ENCODE measurements at regions not wholly inside any gene's neighbourhood (a gene's known extent, or its start where the extent isn't known, plus 50 kb on each side); places are given as distances from the start of the nearest gene placed in this dataset.

GRCh38 chr19:30895946-30896345 is 453.3 kb downstream of the TSHZ3 start:
- TF ChIP-seq, protein P1, sequence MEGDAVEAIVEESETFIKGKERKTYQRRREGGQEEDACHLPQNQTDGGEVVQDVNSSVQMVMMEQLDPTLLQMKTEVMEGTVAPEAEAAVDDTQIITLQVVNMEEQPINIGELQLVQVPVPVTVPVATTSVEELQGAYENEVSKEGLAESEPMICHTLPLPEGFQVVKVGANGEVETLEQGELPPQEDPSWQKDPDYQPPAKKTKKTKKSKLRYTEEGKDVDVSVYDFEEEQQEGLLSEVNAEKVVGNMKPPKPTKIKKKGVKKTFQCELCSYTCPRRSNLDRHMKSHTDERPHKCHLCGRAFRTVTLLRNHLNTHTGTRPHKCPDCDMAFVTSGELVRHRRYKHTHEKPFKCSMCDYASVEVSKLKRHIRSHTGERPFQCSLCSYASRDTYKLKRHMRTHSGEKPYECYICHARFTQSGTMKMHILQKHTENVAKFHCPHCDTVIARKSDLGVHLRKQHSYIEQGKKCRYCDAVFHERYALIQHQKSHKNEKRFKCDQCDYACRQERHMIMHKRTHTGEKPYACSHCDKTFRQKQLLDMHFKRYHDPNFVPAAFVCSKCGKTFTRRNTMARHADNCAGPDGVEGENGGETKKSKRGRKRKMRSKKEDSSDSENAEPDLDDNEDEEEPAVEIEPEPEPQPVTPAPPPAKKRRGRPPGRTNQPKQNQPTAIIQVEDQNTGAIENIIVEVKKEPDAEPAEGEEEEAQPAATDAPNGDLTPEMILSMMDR (IDR thresholded peaks at IDR 0.05; ENCODE audit: insufficient read depth, low read length), result no peak
- TF ChIP-seq GABPA (IDR thresholded peaks at IDR 0.05; ENCODE audit: low read depth), result no peak
- no peak for TF ChIP-seq SPI1 (IDR thresholded peaks at IDR 0.05; ENCODE audit: borderline replicate concordance, low read depth)
- TF ChIP-seq REST (IDR thresholded peaks at IDR 0.05; ENCODE audit: insufficient replicate concordance, low read depth), result no peak
- TF ChIP-seq POLR2AphosphoS5 (IDR thresholded peaks at IDR 0.05; ENCODE audit: low read depth), result no peak
